Natural killer cell (primary cell): ENCODE measurements at regions not wholly inside any gene's neighbourhood (a gene's known extent, or its start where the extent isn't known, plus 50 kb on each side); places are given as distances from the start of the nearest gene placed in this dataset.
A peak's percentile ranks its signal among the peaks of the same experiment; 100 is the strongest.

Experiments used
- ATAC-seq, 3 donors: fragments of 150-1000 bp in 2 of 3; fragments of 200-7000 bp in 1 of 3; cut with Tn5 transposase; 1 replicate in 1 of 3; 2 replicates in 2 of 3; pipeline ENCODE4 v1.10.0; 2021; ENCODE audit warnings: mild to moderate bottlenecking in 2 of 3, moderate library complexity in 2 of 3
- DNase-seq, 2 donors: peaks; one replicate each; pipeline versions ENCODE4 v3.0.0 to v3.0.0-alpha.2; 2013 to 2021; ENCODE audit warnings: mixed read lengths in 1 of 2
- H3K27ac ChIP-seq: one replicate; pipeline ENCODE4 v1.5.1; 2013; ENCODE audit warnings: mild to moderate bottlenecking, low read length
- H3K27me3 ChIP-seq: one replicate; pipeline ENCODE4 v1.6.1; 2013; ENCODE audit warnings: low read length; ENCODE audit not compliant: control insufficient read depth, insufficient read depth
- H3K36me3 ChIP-seq: one replicate; pipeline ENCODE4 v1.6.1; 2013; ENCODE audit warnings: low read length; ENCODE audit not compliant: control insufficient read depth, insufficient read depth
- H3K4me1 ChIP-seq: one replicate; pipeline ENCODE4 v1.6.1; 2013; ENCODE audit warnings: low read length; ENCODE audit not compliant: control insufficient read depth, insufficient read depth
- H3K4me3 ChIP-seq: one replicate; pipeline ENCODE4 v1.5.1; 2013; ENCODE audit warnings: low read length
- H3K9me3 ChIP-seq: one replicate; pipeline ENCODE4 v1.6.1; 2013; ENCODE audit warnings: low read length; ENCODE audit not compliant: control insufficient read depth, insufficient read depth
- H3K27ac Mint-ChIP-seq, 2 donors: one replicate each; pipeline ENCODE4 v1.8.0; 2022; ENCODE audit warnings: mild to moderate bottlenecking in 2 of 2, mixed read lengths in 2 of 2, moderate library complexity in 1 of 2
- H3K27me3 Mint-ChIP-seq, 2 donors: one replicate each; pipeline ENCODE4 v1.8.0; 2022; ENCODE audit warnings: low read depth in 2 of 2, mixed read lengths in 2 of 2
- H3K36me3 Mint-ChIP-seq: one replicate; pipeline ENCODE4 v1.8.0; 2022; ENCODE audit warnings: mixed read lengths
- H3K4me1 Mint-ChIP-seq, 2 donors: one replicate each; pipeline ENCODE4 v1.8.0; 2022; ENCODE audit warnings: mixed read lengths in 2 of 2
- H3K4me3 Mint-ChIP-seq: one replicate; pipeline ENCODE4 v1.8.0; 2022; ENCODE audit warnings: mild to moderate bottlenecking, moderate library complexity, mixed read lengths
- H3K9me3 Mint-ChIP-seq, 2 donors: one replicate each; pipeline ENCODE4 v1.8.0; 2022; ENCODE audit warnings: mixed read lengths in 2 of 2
- WGBS: methylation state at CpG from one replicate; pipeline ENCODE4 v1.1.7; 2013; ENCODE audit warnings: missing lambda C conversion rate; ENCODE audit not compliant: insufficient coverage; 5-methylcytosine and 5-hydroxymethylcytosine counted together
- intact Hi-C: fragments of 100-400 bp; cut with micrococcal nuclease; formaldehyde crosslinking; loops from one replicate; pipeline ENCODE4 v1.14.2; 2022
- TF ChIP-seq, protein P1 (sequence below): fragments of 200-600 bp; IDR thresholded peaks from one replicate; pipeline ENCODE4 v1.8.0; 2022; ENCODE audit warnings: antibody characterized with exemption

DNA sequence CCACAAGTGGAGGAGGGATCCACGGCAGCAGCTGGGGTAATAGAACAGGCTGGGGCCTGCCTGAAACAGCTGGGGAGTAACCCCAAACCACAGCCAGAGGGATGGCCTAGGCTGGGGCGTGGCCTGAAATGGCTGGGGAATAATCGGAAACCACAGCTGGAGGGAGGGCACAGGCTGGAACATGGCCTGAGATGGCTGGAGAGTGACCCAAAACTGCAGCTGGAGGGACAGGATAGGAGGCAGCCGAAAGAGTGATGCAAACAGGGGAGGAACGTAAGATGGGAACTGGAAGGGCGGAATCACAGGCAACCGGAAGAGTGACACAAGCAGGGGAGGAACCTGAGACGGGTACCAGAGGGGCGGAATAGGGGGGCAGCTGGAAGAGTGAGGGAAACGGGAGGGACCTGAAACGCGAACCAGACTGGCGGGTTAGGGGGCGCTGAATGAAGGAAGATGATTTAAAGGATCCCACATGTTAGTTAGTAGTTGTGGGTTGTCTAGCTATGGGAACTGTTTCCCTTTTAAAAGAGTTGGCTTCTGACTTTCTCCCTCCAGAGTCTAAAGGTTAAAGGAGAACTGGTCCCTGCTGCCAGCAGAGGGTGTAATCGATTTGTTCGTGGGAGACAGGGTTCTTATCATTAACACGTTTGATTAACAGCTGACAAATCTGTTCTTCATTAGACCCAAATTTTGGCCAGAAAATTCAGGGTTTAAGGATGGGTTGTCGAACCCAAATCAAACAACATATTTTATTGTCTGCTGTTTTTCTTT is 71.7 kb upstream of the KDM5D start:
- ATAC-seq (no peak), DNase-seq (no peak)
- intact Hi-C loops: no loop called here

More for the DNA sequence above, 71.7 kb upstream of the KDM5D start:
- Histone ChIP-seq H3K27ac (no peak overlapping the region), H3K27me3 (no peaks in the 10 kb centered on the region), H3K36me3 (no peaks in the 10 kb centered on the region), H3K4me3 (no peak overlapping the region), H3K9me3 (no peaks in the 10 kb centered on the region), H3K4me1 (no peaks in the 10 kb centered on the region)
- TF ChIP-seq, protein P1, sequence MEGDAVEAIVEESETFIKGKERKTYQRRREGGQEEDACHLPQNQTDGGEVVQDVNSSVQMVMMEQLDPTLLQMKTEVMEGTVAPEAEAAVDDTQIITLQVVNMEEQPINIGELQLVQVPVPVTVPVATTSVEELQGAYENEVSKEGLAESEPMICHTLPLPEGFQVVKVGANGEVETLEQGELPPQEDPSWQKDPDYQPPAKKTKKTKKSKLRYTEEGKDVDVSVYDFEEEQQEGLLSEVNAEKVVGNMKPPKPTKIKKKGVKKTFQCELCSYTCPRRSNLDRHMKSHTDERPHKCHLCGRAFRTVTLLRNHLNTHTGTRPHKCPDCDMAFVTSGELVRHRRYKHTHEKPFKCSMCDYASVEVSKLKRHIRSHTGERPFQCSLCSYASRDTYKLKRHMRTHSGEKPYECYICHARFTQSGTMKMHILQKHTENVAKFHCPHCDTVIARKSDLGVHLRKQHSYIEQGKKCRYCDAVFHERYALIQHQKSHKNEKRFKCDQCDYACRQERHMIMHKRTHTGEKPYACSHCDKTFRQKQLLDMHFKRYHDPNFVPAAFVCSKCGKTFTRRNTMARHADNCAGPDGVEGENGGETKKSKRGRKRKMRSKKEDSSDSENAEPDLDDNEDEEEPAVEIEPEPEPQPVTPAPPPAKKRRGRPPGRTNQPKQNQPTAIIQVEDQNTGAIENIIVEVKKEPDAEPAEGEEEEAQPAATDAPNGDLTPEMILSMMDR: no peak
- H3K36me3 Mint-ChIP-seq: no peaks in the 10 kb centered on the region
- 59% methylated on average over 18 of the region's 18 CpGs for WGBS
- H3K27me3 Mint-ChIP-seq: no peaks in the 10 kb centered on the region
- peak overlapping the region in 1 of 2 donors; percentile 65 for H3K27ac Mint-ChIP-seq
- H3K4me3 Mint-ChIP-seq: no peak overlapping the region
- H3K9me3 Mint-ChIP-seq: no peaks in the 10 kb centered on the region
- peaks cover 0 to 14% of the 10 kb centered on the region in 2 donors for H3K4me1 Mint-ChIP-seq
